ENCODE measurements at regions not wholly inside any gene's neighbourhood (a gene's known extent, or its start where the extent isn't known, plus 50 kb on each side); places are given as distances from the start of the nearest gene placed in this dataset.

GRCh38 chr4:74659576-74660411, 134.5 kb downstream of the BTC start:
- TF ChIP-seq SUZ12 (IDR thresholded peaks at IDR 0.05) (no peak), SP1 (IDR thresholded peaks at IDR 0.05) (no peak), BHLHE40 (IDR thresholded peaks at IDR 0.05; ENCODE audit: borderline replicate concordance) (no peak)
